Neural crest cell (in vitro differentiated cells): ENCODE measurements at regions not wholly inside any gene's neighbourhood (a gene's known extent, or its start where the extent isn't known, plus 50 kb on each side); places are given as distances from the start of the nearest gene placed in this dataset.

Source experiments
- DNase-seq: peaks from one replicate; pipeline ENCODE4 v3.0.0; 2021; ENCODE audit warnings: low read depth, mixed read lengths, low spot score
- H3K27ac Mint-ChIP-seq: one replicate; pipeline ENCODE4 v1.8.0; 2021; ENCODE audit warnings: mild to moderate bottlenecking, mixed read lengths; ENCODE audit not compliant: unreplicated experiment
- H3K27me3 Mint-ChIP-seq: 2 replicates; pipeline ENCODE4 v1.8.0; 2021; ENCODE audit warnings: low read depth, mild to moderate bottlenecking, mixed read lengths
- H3K36me3 Mint-ChIP-seq: 2 replicates; pipeline ENCODE4 v1.8.0; 2021; ENCODE audit warnings: low read depth, mild to moderate bottlenecking, mixed read lengths
- H3K4me1 Mint-ChIP-seq: 2 replicates; pipeline ENCODE4 v1.8.0; 2021; ENCODE audit warnings: mixed read lengths
- H3K4me3 Mint-ChIP-seq: one replicate; pipeline ENCODE4 v1.8.0; 2021; ENCODE audit warnings: mild to moderate bottlenecking, mixed read lengths
- H3K9me3 Mint-ChIP-seq: 2 replicates; pipeline ENCODE4 v1.8.0; 2021; ENCODE audit warnings: mixed read lengths
- CTCF ChIP-seq: fragments of 200-600 bp; sonication (generic); conservative IDR thresholded peaks from 2 replicates; pipeline ENCODE4 v1.5.0; 2021; ENCODE audit warnings: antibody characterized with exemption, mild to moderate bottlenecking

- H3K4me1 Mint-ChIP-seq = no peaks in the 10 kb centered on the region
- no peaks in the 10 kb centered on the region for H3K36me3 Mint-ChIP-seq
- H3K4me3 Mint-ChIP-seq = no peak overlapping the region
- DNase-seq = no peak
- H3K27me3 Mint-ChIP-seq = no peaks in the 10 kb centered on the region
- no peak overlapping the region for H3K27ac Mint-ChIP-seq
- TF ChIP-seq CTCF = no peak
- H3K9me3 Mint-ChIP-seq = no peaks in the 10 kb centered on the region
Measured at GRCh38 chr6:81865712-81866111, 113.2 kb upstream of the TENT5A start.

GRCh38 chr6:81864124-81864523 lies 111.6 kb upstream of the TENT5A start:
- Mint-ChIP-seq H3K27me3 (no peaks in the 10 kb centered on the region), H3K9me3 (no peaks in the 10 kb centered on the region), H3K4me3 (no peak overlapping the region), H3K36me3 (no peaks in the 10 kb centered on the region), H3K4me1 (no peaks in the 10 kb centered on the region), H3K27ac (no peak overlapping the region)
- no peak for DNase-seq
- TF ChIP-seq CTCF = no peak

- Mint-ChIP-seq H3K4me3 (no peak overlapping the region), H3K4me1 (no peaks in the 10 kb centered on the region), H3K36me3 (no peaks in the 10 kb centered on the region), H3K27me3 (no peaks in the 10 kb centered on the region), H3K9me3 (no peaks in the 10 kb centered on the region), H3K27ac (no peak overlapping the region)
- DNase-seq = no peak
- no peak for TF ChIP-seq CTCF
Measured at GRCh38 chr6:81863123-81863522, 110.6 kb upstream of the TENT5A start.

- no peak for DNase-seq
- Mint-ChIP-seq H3K27me3 (no peaks in the 10 kb centered on the region), H3K9me3 (no peaks in the 10 kb centered on the region), H3K4me1 (no peaks in the 10 kb centered on the region), H3K36me3 (no peaks in the 10 kb centered on the region), H3K27ac (no peak overlapping the region), H3K4me3 (no peak overlapping the region)
- TF ChIP-seq CTCF = no peak
Measured at GRCh38 chr6:81861281-81861680, 108.8 kb upstream of the TENT5A start.

GRCh38 chr6:81859884-81860283 lies 107.4 kb upstream of the TENT5A start:
- Mint-ChIP-seq H3K4me1 (no peaks in the 10 kb centered on the region), H3K9me3 (no peaks in the 10 kb centered on the region), H3K4me3 (no peak overlapping the region), H3K27ac (no peak overlapping the region), H3K36me3 (no peaks in the 10 kb centered on the region), H3K27me3 (no peaks in the 10 kb centered on the region)
- no peak for DNase-seq
- TF ChIP-seq CTCF = no peak

- Mint-ChIP-seq H3K4me1 (no peaks in the 10 kb centered on the region), H3K27me3 (no peaks in the 10 kb centered on the region), H3K27ac (no peak overlapping the region), H3K9me3 (no peaks in the 10 kb centered on the region), H3K4me3 (no peak overlapping the region), H3K36me3 (no peaks in the 10 kb centered on the region)
- DNase-seq = no peak
- no peak for TF ChIP-seq CTCF
Measured at GRCh38 chr6:81857812-81858211, 105.3 kb upstream of the TENT5A start.
